ENCODE measurements at regions not wholly inside any gene's neighbourhood (a gene's known extent, or its start where the extent isn't known, plus 50 kb on each side); places are given as distances from the start of the nearest gene placed in this dataset.

DNA sequence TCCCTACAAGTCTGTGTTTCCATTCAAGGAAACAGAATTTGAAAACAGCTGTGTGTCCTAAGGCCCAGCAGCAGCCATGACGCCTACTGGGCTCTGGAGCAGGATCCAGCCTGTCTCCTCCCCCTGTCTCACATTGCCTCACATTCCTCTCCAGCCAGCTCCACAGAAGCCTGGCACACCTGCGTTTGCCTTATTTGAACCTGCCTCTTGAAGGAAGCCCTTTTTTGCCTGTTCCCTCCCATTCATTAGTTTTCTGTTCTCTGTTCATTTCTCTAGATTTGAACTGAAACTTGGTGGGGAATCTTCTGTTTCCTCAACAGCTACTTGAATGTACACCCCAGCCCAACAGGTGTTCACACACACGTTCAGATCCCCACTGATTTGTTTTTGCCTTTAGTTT lies 890.5 kb downstream of the TUSC7 start:
- Histone ChIP-seq H3K27ac (replicated peaks; ENCODE audit: low read length) (no peak overlapping the region), H2BK12ac (ENCODE audit: low read length) (no peak overlapping the region), H3K23ac (ENCODE audit: low read depth, low read length, poor library complexity) (no peak overlapping the region), H3K27me3 (ENCODE audit: control insufficient read depth in 3 of 3, insufficient read depth in 3 of 3, low read depth in 1 of 3, low read length in 3 of 3) (no peaks in the 10 kb centered on the region), H4K91ac (ENCODE audit: low read depth, low read length, poor library complexity) (no peak overlapping the region), H3K79me1 (ENCODE audit: low read depth, low read length) (no peaks in the 10 kb centered on the region), H3K4me2 (ENCODE audit: insufficient read depth, low read length, poor library complexity, severe bottlenecking) (no peak overlapping the region), H2BK15ac (ENCODE audit: low read length) (no peak overlapping the region), H3K9me3 (replicated peaks in 1 of 2; ENCODE audit: control insufficient read depth in 2 of 2, insufficient read depth in 1 of 2, low read depth in 1 of 2, low read length in 2 of 2) (no peaks in the 10 kb centered on the region), H3K4ac (ENCODE audit: low read length) (no peak overlapping the region), H3K9ac (ENCODE audit: low read depth, low read length, poor library complexity) (no peak overlapping the region), H3K18ac (ENCODE audit: low read length) (no peak overlapping the region), H2BK5ac (ENCODE audit: low read length) (no peak overlapping the region), H3K4me3 (ENCODE audit: low read length in 2 of 2) (no peak overlapping the region), H3K36me3 (replicated peaks in 1 of 2; ENCODE audit: control insufficient read depth in 2 of 2, insufficient read depth in 2 of 2, low read length in 2 of 2) (no peaks in the 10 kb centered on the region), H3K4me1 (ENCODE audit: control insufficient read depth in 2 of 2, insufficient read depth in 1 of 2, low read depth in 1 of 2, low read length in 2 of 2) (peaks cover 7 to 17% of the 10 kb centered on the region in 2 donors), H3K14ac (ENCODE audit: low read length) (no peak overlapping the region), H4K8ac (ENCODE audit: low read depth, low read length) (no peak overlapping the region), H2AFZ (ENCODE audit: low read length) (no peak overlapping the region), H2AK5ac (ENCODE audit: low read depth, low read length) (no peak overlapping the region), H2BK120ac (ENCODE audit: low read depth, low read length) (no peak overlapping the region)
- WGBS, 2 donors (ENCODE audit: extremely low coverage in 2 of 2, insufficient read length in 2 of 2, insufficient replicate concordance in 1 of 2) = no CpG with 5 or more reads among the region's 3 CpGs
- DNase-seq (ENCODE audit: low spot score) = no peak

DNA sequence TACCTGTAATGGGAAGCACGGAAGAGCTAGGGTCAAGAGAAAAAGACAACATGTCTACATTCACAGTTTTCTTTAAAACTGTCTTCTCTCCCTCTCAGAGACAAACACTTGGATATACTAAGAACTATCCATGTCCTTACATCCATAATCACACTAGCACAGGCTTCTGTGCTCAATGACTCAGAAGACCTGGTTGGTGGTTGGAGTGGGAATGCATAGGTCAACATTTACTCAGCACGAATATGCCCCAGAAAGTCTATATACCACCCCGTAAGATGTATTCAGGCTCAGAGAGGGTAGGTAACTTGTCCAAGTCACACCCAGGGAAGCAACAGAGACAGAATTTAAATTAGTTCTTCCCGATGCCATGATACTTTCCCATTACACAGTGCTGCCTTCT lies 891.1 kb downstream of the TUSC7 start:
- Histone ChIP-seq H3K14ac (ENCODE audit: low read length) (no peak overlapping the region), H4K8ac (ENCODE audit: low read depth, low read length) (no peak overlapping the region), H2BK12ac (ENCODE audit: low read length) (no peak overlapping the region), H3K4me3 (ENCODE audit: low read length in 2 of 2) (no peak overlapping the region), H4K91ac (ENCODE audit: low read depth, low read length, poor library complexity) (no peak overlapping the region), H2BK5ac (ENCODE audit: low read length) (no peak overlapping the region), H3K23ac (ENCODE audit: low read depth, low read length, poor library complexity) (no peak overlapping the region), H3K79me1 (ENCODE audit: low read depth, low read length) (no peaks in the 10 kb centered on the region), H2AK5ac (ENCODE audit: low read depth, low read length) (no peak overlapping the region), H3K4ac (ENCODE audit: low read length) (no peak overlapping the region), H2AFZ (ENCODE audit: low read length) (no peak overlapping the region), H2BK120ac (ENCODE audit: low read depth, low read length) (no peak overlapping the region), H3K27me3 (ENCODE audit: control insufficient read depth in 3 of 3, insufficient read depth in 3 of 3, low read depth in 1 of 3, low read length in 3 of 3) (no peaks in the 10 kb centered on the region), H3K9me3 (replicated peaks in 1 of 2; ENCODE audit: control insufficient read depth in 2 of 2, insufficient read depth in 1 of 2, low read depth in 1 of 2, low read length in 2 of 2) (no peaks in the 10 kb centered on the region), H3K27ac (replicated peaks; ENCODE audit: low read length) (no peak overlapping the region), H3K4me2 (ENCODE audit: insufficient read depth, low read length, poor library complexity, severe bottlenecking) (no peak overlapping the region), H3K18ac (ENCODE audit: low read length) (no peak overlapping the region), H2BK15ac (ENCODE audit: low read length) (no peak overlapping the region), H3K36me3 (replicated peaks in 1 of 2; ENCODE audit: control insufficient read depth in 2 of 2, insufficient read depth in 2 of 2, low read length in 2 of 2) (no peaks in the 10 kb centered on the region), H3K9ac (ENCODE audit: low read depth, low read length, poor library complexity) (no peak overlapping the region), H3K4me1 (ENCODE audit: control insufficient read depth in 2 of 2, insufficient read depth in 1 of 2, low read depth in 1 of 2, low read length in 2 of 2) (peaks cover 7 to 17% of the 10 kb centered on the region in 2 donors)
- no peak for DNase-seq (ENCODE audit: low spot score)
- WGBS, 2 donors (ENCODE audit: extremely low coverage in 2 of 2, insufficient read length in 2 of 2, insufficient replicate concordance in 1 of 2) = no CpG with 5 or more reads among the region's 4 CpGs

DNA sequence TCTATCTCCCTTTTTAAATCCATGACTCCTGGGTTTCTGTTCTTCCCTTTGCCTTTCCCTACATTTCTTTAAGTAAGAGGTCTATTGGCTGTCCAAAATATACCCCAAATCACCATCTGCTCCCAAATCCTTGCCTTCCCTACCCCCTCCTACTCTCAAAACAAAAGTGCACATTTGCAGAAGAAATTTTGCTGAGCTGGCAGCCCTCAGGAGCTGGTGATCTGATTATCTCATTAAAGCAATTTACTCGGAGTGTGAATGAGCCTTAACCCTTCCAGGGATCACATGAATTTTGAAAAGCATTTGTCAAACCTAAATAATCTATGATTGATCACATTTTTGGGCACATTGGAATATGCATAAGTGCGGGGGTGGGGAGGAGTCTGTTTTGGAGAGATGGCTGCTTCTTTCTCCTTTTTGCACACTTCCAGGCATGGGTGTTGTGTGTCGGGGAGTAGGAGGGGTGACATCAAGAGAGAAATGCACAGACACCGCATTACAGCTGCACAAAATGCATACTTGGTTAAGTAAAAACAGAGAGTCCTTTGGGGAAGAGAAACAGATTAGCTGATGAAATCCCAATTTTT lies 892.6 kb downstream of the TUSC7 start:
- Histone ChIP-seq H3K36me3 (replicated peaks in 1 of 2; ENCODE audit: control insufficient read depth in 2 of 2, insufficient read depth in 2 of 2, low read length in 2 of 2) (no peaks in the 10 kb centered on the region), H2AFZ (ENCODE audit: low read length) (no peak overlapping the region), H3K79me1 (ENCODE audit: low read depth, low read length) (no peaks in the 10 kb centered on the region), H2BK5ac (ENCODE audit: low read length) (no peak overlapping the region), H3K4ac (ENCODE audit: low read length) (no peak overlapping the region), H4K8ac (ENCODE audit: low read depth, low read length) (no peak overlapping the region), H3K4me2 (ENCODE audit: insufficient read depth, low read length, poor library complexity, severe bottlenecking) (no peak overlapping the region), H3K4me3 (ENCODE audit: low read length in 2 of 2) (no peak overlapping the region), H2AK5ac (ENCODE audit: low read depth, low read length) (no peak overlapping the region), H3K9ac (ENCODE audit: low read depth, low read length, poor library complexity) (no peak overlapping the region), H3K14ac (ENCODE audit: low read length) (no peak overlapping the region), H2BK15ac (ENCODE audit: low read length) (no peak overlapping the region), H3K23ac (ENCODE audit: low read depth, low read length, poor library complexity) (no peak overlapping the region), H3K27me3 (ENCODE audit: control insufficient read depth in 3 of 3, insufficient read depth in 3 of 3, low read depth in 1 of 3, low read length in 3 of 3) (no peaks in the 10 kb centered on the region), H3K27ac (replicated peaks; ENCODE audit: low read length) (peak overlapping the region; percentile 61), H4K91ac (ENCODE audit: low read depth, low read length, poor library complexity) (no peak overlapping the region), H3K4me1 (ENCODE audit: control insufficient read depth in 2 of 2, insufficient read depth in 1 of 2, low read depth in 1 of 2, low read length in 2 of 2) (peaks cover 7 to 17% of the 10 kb centered on the region in 2 donors), H2BK12ac (ENCODE audit: low read length) (no peak overlapping the region), H3K18ac (ENCODE audit: low read length) (no peak overlapping the region), H3K9me3 (replicated peaks in 1 of 2; ENCODE audit: control insufficient read depth in 2 of 2, insufficient read depth in 1 of 2, low read depth in 1 of 2, low read length in 2 of 2) (no peaks in the 10 kb centered on the region), H2BK120ac (ENCODE audit: low read depth, low read length) (no peak overlapping the region)
- WGBS, 2 donors (ENCODE audit: extremely low coverage in 2 of 2, insufficient read length in 2 of 2, insufficient replicate concordance in 1 of 2) = no CpG with 5 or more reads among the region's 4 CpGs
- no peak for DNase-seq (ENCODE audit: low spot score)

DNA sequence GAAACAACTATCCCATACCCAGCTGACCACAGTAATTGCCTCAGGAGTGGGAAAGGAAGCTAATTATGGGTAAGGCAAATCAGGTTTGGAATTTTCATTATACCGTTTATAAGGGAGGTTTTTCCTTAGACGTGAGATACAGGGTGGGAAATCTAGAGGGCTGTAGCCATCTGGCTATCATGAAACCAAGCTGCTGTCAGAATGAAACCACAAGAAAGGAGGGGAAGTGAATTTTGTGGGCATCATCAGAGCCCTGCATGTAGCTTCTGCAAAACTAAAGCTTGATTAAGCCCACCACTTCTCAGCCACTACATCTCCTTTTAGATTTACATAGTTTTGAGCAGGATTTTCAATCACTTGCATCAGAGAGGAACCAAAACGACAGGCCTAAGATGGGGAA lies 893.5 kb downstream of the TUSC7 start:
- no peak overlapping the region for H2BK5ac ChIP-seq (ENCODE audit: low read length)
- no peak overlapping the region for H3K23ac ChIP-seq (ENCODE audit: low read depth, low read length, poor library complexity)
- H3K4me2 ChIP-seq (ENCODE audit: insufficient read depth, low read length, poor library complexity, severe bottlenecking) = no peak overlapping the region
- peak overlapping the region; percentile 18 for H2AFZ ChIP-seq (ENCODE audit: low read length)
- no CpG with 5 or more reads among the region's 3 CpGs for WGBS, 2 donors (ENCODE audit: extremely low coverage in 2 of 2, insufficient read length in 2 of 2, insufficient replicate concordance in 1 of 2)
- H2AK5ac ChIP-seq (ENCODE audit: low read depth, low read length) = no peak overlapping the region
- H3K79me1 ChIP-seq (ENCODE audit: low read depth, low read length) = no peaks in the 10 kb centered on the region
- no peak for DNase-seq (ENCODE audit: low spot score)
- no peak overlapping the region for H3K4ac ChIP-seq (ENCODE audit: low read length)
- H3K4me3 ChIP-seq (ENCODE audit: low read length in 2 of 2) = no peak overlapping the region
- no peak overlapping the region for H2BK15ac ChIP-seq (ENCODE audit: low read length)
- H4K91ac ChIP-seq (ENCODE audit: low read depth, low read length, poor library complexity) = no peak overlapping the region
- no peaks in the 10 kb centered on the region for H3K9me3 ChIP-seq (replicated peaks in 1 of 2; ENCODE audit: control insufficient read depth in 2 of 2, insufficient read depth in 1 of 2, low read depth in 1 of 2, low read length in 2 of 2)
- peaks cover 7 to 17% of the 10 kb centered on the region in 2 donors for H3K4me1 ChIP-seq (ENCODE audit: control insufficient read depth in 2 of 2, insufficient read depth in 1 of 2, low read depth in 1 of 2, low read length in 2 of 2)
- no peaks in the 10 kb centered on the region for H3K27me3 ChIP-seq (ENCODE audit: control insufficient read depth in 3 of 3, insufficient read depth in 3 of 3, low read depth in 1 of 3, low read length in 3 of 3)
- no peak overlapping the region for H3K18ac ChIP-seq (ENCODE audit: low read length)
- H4K8ac ChIP-seq (ENCODE audit: low read depth, low read length) = no peak overlapping the region
- no peak overlapping the region for H3K14ac ChIP-seq (ENCODE audit: low read length)
- H3K27ac ChIP-seq (replicated peaks; ENCODE audit: low read length) = peak overlapping the region; percentile 61
- H3K9ac ChIP-seq (ENCODE audit: low read depth, low read length, poor library complexity) = no peak overlapping the region
- no peaks in the 10 kb centered on the region for H3K36me3 ChIP-seq (replicated peaks in 1 of 2; ENCODE audit: control insufficient read depth in 2 of 2, insufficient read depth in 2 of 2, low read length in 2 of 2)
- no peak overlapping the region for H2BK12ac ChIP-seq (ENCODE audit: low read length)
- no peak overlapping the region for H2BK120ac ChIP-seq (ENCODE audit: low read depth, low read length)

Measured in neuronal stem cell (in vitro differentiated cells).